DMS114 treated with DMSO at 0.1 percent for 48 hours (cell line): ENCODE measurements at regions not wholly inside any gene's neighbourhood (a gene's known extent, or its start where the extent isn't known, plus 50 kb on each side); places are given as distances from the start of the nearest gene placed in this dataset.

Source experiments
- DNase-seq: peaks from one replicate; lab custom pipeline; 2025; ENCODE audit not compliant: unreplicated experiment; lab: John Stamatoyannopoulos, UW

- no peak for DNase-seq
Observed at GRCh38 chr1:99566290-99567021, 79.5 kb upstream of the PALMD start.

- DNase-seq: no peak
Observed at GRCh38 chr1:99570486-99571089, 75.3 kb upstream of the PALMD start.

GRCh38 chr1:99571092-99571734 lies 74.7 kb upstream of the PALMD start:
- no peak for DNase-seq

GRCh38 chr1:99573431-99574217 lies 72.3 kb upstream of the PALMD start:
- no peak for DNase-seq

GRCh38 chr1:99577313-99577712 lies 68.6 kb upstream of the PALMD start:
- no peak for DNase-seq

- no peak for DNase-seq
Observed at GRCh38 chr1:99579691-99580172, 66.2 kb upstream of the PALMD start.

- no peak for DNase-seq
Observed at GRCh38 chr1:99580451-99580850, 65.5 kb upstream of the PALMD start.

GRCh38 chr1:99587008-99587407 lies 58.9 kb upstream of the PALMD start:
- no peak for DNase-seq

GRCh38 chr1:99589186-99589636 lies 56.7 kb upstream of the PALMD start:
- DNase-seq: no peak

- DNase-seq: no peak
Observed at GRCh38 chr1:99590578-99591209, 55.2 kb upstream of the PALMD start.

GRCh38 chr1:99591886-99592285 lies 54.0 kb upstream of the PALMD start:
- no peak for DNase-seq

GRCh38 chr1:99594205-99594604 lies 51.7 kb upstream of the PALMD start:
- no peak for DNase-seq

- DNase-seq: no peak
Observed at GRCh38 chr1:99595041-99595440, 50.9 kb upstream of the PALMD start.

- no peak for DNase-seq
Observed at GRCh38 chr1:99595441-99595840, 50.5 kb upstream of the PALMD start.
